ENCODE measurements at regions not wholly inside any gene's neighbourhood (a gene's known extent, or its start where the extent isn't known, plus 50 kb on each side); places are given as distances from the start of the nearest gene placed in this dataset.
"Not testable (repeated sequence)": the region's sequence is repeated elsewhere in the genome, so short reads cannot be mapped to it uniquely, and the experiment has no call there.

DNA sequence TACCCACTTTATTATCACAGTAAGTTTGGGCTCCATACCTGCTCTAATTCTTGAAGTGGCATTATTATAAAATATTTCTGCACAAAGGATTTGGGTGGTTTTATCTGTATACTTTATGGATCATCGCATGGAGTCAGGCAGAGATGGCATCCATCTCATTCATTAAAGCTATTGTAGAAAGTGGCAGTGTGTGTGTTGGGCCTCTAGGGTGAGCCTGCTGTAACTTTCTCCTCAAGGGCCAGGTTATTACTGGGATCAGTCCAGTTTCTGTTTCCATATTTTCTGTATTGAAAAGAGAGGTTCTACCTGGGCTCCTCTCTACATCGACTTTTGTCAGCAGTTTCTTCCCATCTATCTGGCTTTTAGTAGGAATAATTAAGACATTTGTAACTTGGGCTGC is 511.1 kb downstream of the MMUT start:
- ChIA-PET CTCF (no interaction called here), POLR2A (ENCODE audit: unreplicated experiment) (no interaction called here)
- intact Hi-C loops (cut with micrococcal nuclease; ENCODE audit: unreplicated experiment) = no loop called here
- Histone ChIP-seq H3K27me3 (ENCODE audit: insufficient read depth, low read depth) (no peaks in the 10 kb centered on the region), H3K4me2 (no peak overlapping the region), H4K20me1 (ENCODE audit: insufficient read depth) (no peaks in the 10 kb centered on the region), H3K4me3 (no peak overlapping the region), H3K27ac (no peak overlapping the region), H3K36me3 (ENCODE audit: low read depth) (no peaks in the 10 kb centered on the region), H2AFZ (0 out of 2 replicates have a peak overlapping the region, but pooled peaks have one; percentile 17), H3K4me1 (replicated peaks; ENCODE audit: insufficient read depth) (no peaks in the 10 kb centered on the region), H3K79me2 (ENCODE audit: low read depth) (no peaks in the 10 kb centered on the region), H3K9me2 (ENCODE audit: insufficient read depth) (no peaks in the 10 kb centered on the region), H3K9me3 (ENCODE audit: insufficient read depth, low read depth) (no peaks in the 10 kb centered on the region; the same call in 1 of the 2 replicates), H3F3A (ENCODE audit: insufficient read depth, low read depth) (no peaks in the 10 kb centered on the region)
- no peak for DNase-seq
- TF ChIP-seq, protein P1, sequence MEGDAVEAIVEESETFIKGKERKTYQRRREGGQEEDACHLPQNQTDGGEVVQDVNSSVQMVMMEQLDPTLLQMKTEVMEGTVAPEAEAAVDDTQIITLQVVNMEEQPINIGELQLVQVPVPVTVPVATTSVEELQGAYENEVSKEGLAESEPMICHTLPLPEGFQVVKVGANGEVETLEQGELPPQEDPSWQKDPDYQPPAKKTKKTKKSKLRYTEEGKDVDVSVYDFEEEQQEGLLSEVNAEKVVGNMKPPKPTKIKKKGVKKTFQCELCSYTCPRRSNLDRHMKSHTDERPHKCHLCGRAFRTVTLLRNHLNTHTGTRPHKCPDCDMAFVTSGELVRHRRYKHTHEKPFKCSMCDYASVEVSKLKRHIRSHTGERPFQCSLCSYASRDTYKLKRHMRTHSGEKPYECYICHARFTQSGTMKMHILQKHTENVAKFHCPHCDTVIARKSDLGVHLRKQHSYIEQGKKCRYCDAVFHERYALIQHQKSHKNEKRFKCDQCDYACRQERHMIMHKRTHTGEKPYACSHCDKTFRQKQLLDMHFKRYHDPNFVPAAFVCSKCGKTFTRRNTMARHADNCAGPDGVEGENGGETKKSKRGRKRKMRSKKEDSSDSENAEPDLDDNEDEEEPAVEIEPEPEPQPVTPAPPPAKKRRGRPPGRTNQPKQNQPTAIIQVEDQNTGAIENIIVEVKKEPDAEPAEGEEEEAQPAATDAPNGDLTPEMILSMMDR (conservative IDR thresholded peaks at IDR 0.05) = no peak
- TF ChIP-seq EZH2 (IDR thresholded peaks at IDR 0.05; ENCODE audit: low read depth) = no peak
- BruUV-seq (replicated peaks) = no TSS peak

DNA sequence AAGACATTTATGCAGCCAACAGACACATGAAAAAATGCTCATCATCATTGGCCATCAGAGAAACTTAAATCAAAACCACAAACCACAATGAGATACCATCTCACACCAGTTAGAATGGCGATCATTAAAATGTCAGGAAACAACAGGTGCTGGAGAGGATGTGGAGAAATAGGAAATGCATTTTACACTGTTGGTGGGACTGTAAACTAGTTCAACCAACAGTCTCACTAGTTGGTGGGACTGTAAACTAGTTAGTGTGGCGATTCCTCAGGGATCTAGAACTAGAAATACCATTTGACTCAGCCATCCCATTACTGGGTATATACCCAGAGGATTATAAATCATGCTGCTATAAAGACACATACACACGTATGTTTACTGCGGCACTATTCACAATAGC is 518.8 kb downstream of the MMUT start:
- H3K9me3 ChIP-seq (ENCODE audit: insufficient read depth, low read depth); H4K20me1 ChIP-seq (ENCODE audit: insufficient read depth); H3K79me2 ChIP-seq (ENCODE audit: low read depth); H2AFZ ChIP-seq; intact Hi-C loops (cut with micrococcal nuclease; ENCODE audit: unreplicated experiment); H3K27me3 ChIP-seq (ENCODE audit: insufficient read depth, low read depth); H3K4me3 ChIP-seq; BruUV-seq (replicated peaks); H3F3A ChIP-seq (ENCODE audit: insufficient read depth, low read depth); POLR2A ChIA-PET (ENCODE audit: unreplicated experiment); H3K27ac ChIP-seq; H3K36me3 ChIP-seq (ENCODE audit: low read depth); H3K4me2 ChIP-seq; H3K9me2 ChIP-seq (ENCODE audit: insufficient read depth); CTCF ChIA-PET; H3K4me1 ChIP-seq (replicated peaks; ENCODE audit: insufficient read depth): not testable (repeated sequence)
- peak in 1 of 2 experiments; percentile 66 for DNase-seq

DNA sequence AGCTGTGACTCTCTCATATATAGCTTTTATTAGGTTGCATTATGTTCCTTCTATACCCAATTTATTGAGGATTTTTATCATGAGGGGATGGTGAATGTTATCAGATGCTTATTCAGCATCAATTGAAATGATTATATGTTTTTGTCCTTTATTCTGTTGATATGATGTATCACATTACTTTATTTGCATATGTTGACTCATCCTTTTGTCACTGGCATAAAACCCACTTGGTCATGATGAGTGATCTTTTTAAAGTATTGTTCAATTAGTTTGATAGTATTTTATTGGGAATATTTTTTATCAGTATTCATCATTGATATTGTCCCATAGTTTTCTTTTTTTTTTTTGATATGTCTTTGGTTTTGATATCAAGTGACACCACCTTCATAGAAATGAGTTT is 529.9 kb downstream of the MMUT start:
- POLR2A ChIA-PET (ENCODE audit: unreplicated experiment) = no interaction called here

More for the DNA sequence above, 529.9 kb downstream of the MMUT start:
- Histone ChIP-seq H3K4me2 (no peak overlapping the region), H3K36me3 (ENCODE audit: low read depth) (no peaks in the 10 kb centered on the region), H4K20me1 (ENCODE audit: insufficient read depth) (no peaks in the 10 kb centered on the region), H3K79me2 (ENCODE audit: low read depth) (no peaks in the 10 kb centered on the region), H3K27ac (no peak overlapping the region), H3K9me2 (ENCODE audit: insufficient read depth) (peaks cover 3% of the 10 kb centered on the region; the same call in 1 of the 2 replicates), H3F3A (ENCODE audit: insufficient read depth, low read depth) (no peaks in the 10 kb centered on the region), H2AFZ (no peak overlapping the region), H3K9me3 (ENCODE audit: insufficient read depth, low read depth) (peaks cover 10% of the 10 kb centered on the region), H3K4me1 (replicated peaks; ENCODE audit: insufficient read depth) (no peaks in the 10 kb centered on the region), H3K27me3 (ENCODE audit: insufficient read depth, low read depth) (no peaks in the 10 kb centered on the region), H3K4me3 (no peak overlapping the region)
- CTCF ChIA-PET = no interaction called here
- no TSS peak for BruUV-seq (replicated peaks)
- no peak for DNase-seq
- TF ChIP-seq, protein P1 (conservative IDR thresholded peaks at IDR 0.05) = no peak
- TF ChIP-seq EZH2 (IDR thresholded peaks at IDR 0.05; ENCODE audit: low read depth) = no peak
- intact Hi-C loops (cut with micrococcal nuclease; ENCODE audit: unreplicated experiment) = no loop called here

All from PC-9 (cell line).